ENCODE measurements at regions not wholly inside any gene's neighbourhood (a gene's known extent, or its start where the extent isn't known, plus 50 kb on each side); places are given as distances from the start of the nearest gene placed in this dataset.

GRCh38 chr2:228556717-228557116 is 375.2 kb upstream of the SPHKAP start:
- H2AFZ ChIP-seq (ENCODE audit: insufficient read depth, low read depth, low read length, poor library complexity, severe bottlenecking), result no peak overlapping the region
- TF ChIP-seq, protein P1, sequence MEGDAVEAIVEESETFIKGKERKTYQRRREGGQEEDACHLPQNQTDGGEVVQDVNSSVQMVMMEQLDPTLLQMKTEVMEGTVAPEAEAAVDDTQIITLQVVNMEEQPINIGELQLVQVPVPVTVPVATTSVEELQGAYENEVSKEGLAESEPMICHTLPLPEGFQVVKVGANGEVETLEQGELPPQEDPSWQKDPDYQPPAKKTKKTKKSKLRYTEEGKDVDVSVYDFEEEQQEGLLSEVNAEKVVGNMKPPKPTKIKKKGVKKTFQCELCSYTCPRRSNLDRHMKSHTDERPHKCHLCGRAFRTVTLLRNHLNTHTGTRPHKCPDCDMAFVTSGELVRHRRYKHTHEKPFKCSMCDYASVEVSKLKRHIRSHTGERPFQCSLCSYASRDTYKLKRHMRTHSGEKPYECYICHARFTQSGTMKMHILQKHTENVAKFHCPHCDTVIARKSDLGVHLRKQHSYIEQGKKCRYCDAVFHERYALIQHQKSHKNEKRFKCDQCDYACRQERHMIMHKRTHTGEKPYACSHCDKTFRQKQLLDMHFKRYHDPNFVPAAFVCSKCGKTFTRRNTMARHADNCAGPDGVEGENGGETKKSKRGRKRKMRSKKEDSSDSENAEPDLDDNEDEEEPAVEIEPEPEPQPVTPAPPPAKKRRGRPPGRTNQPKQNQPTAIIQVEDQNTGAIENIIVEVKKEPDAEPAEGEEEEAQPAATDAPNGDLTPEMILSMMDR (IDR thresholded peaks at IDR 0.05), result no peak
- Mint-ChIP-seq H3K27ac (no peak overlapping the region), H3K4me3 (no peak overlapping the region), H3K27me3 (ENCODE audit: low read depth in 3 of 3) (no peaks in the 10 kb centered on the region), H3K36me3 (no peaks in the 10 kb centered on the region), H3K4me1 (no peaks in the 10 kb centered on the region), H3K9me3 (peaks cover 0 to 9% (median under 1%) of the 10 kb centered on the region in 7 donors)
- no peaks in the 10 kb centered on the region for H3K27me3 ChIP-seq (ENCODE audit: control insufficient read depth in 2 of 2, insufficient read depth in 2 of 2, low read length in 2 of 2)
- no peaks in the 10 kb centered on the region for H3K79me2 ChIP-seq (ENCODE audit: insufficient read depth, low read length)
- no peaks in the 10 kb centered on the region for H4K20me1 ChIP-seq (ENCODE audit: insufficient read depth, low read length)
- intact Hi-C loops (cut with micrococcal nuclease), result no loop called here
- H3K9me3 ChIP-seq (replicated peaks in 1 of 2; ENCODE audit: control insufficient read depth in 1 of 2, insufficient read depth in 1 of 2, low read length in 2 of 2), result peaks cover 0 to 14% of the 10 kb centered on the region in 2 donors
- no peak overlapping the region for H3K9ac ChIP-seq (ENCODE audit: insufficient read depth, low read length, poor library complexity, severe bottlenecking)
- no peak for DNase-seq
- no peak overlapping the region for H3K4me2 ChIP-seq (replicated peaks; ENCODE audit: extremely low read depth, low read length, poor library complexity, severe bottlenecking)
- no CpG with 5 or more reads among the region's 1 CpG for WGBS (ENCODE audit: insufficient coverage)
- no peaks in the 10 kb centered on the region for H3K36me3 ChIP-seq (replicated peaks in 1 of 2; ENCODE audit: control insufficient read depth in 1 of 2, insufficient read depth in 2 of 2, low read length in 2 of 2)
- no peak overlapping the region for H3K4me3 ChIP-seq (replicated peaks in 1 of 3; ENCODE audit: low read depth in 2 of 3, low read length in 3 of 3)
- H3K4me1 ChIP-seq (ENCODE audit: control insufficient read depth in 1 of 2, insufficient read depth in 2 of 2, low read length in 2 of 2), result no peaks in the 10 kb centered on the region
- no peak overlapping the region for H3K27ac ChIP-seq (ENCODE audit: low read depth in 1 of 2, low read length in 2 of 2)

GRCh38 chr2:228549441-228550007 is 368.0 kb upstream of the SPHKAP start:
- intact Hi-C loops (cut with micrococcal nuclease), result no loop called here
- Mint-ChIP-seq H3K36me3 (no peaks in the 10 kb centered on the region), H3K4me3 (no peak overlapping the region), H3K27me3 (ENCODE audit: low read depth in 3 of 3) (no peaks in the 10 kb centered on the region), H3K27ac (no peak overlapping the region), H3K4me1 (no peaks in the 10 kb centered on the region), H3K9me3 (peaks cover 2 to 10% (median 6%) of the 10 kb centered on the region in 7 donors)
- Histone ChIP-seq H3K27me3 (ENCODE audit: control insufficient read depth in 2 of 2, insufficient read depth in 2 of 2, low read length in 2 of 2) (no peaks in the 10 kb centered on the region), H3K36me3 (replicated peaks in 1 of 2; ENCODE audit: control insufficient read depth in 1 of 2, insufficient read depth in 2 of 2, low read length in 2 of 2) (no peaks in the 10 kb centered on the region), H3K79me2 (ENCODE audit: insufficient read depth, low read length) (no peaks in the 10 kb centered on the region), H3K27ac (ENCODE audit: low read depth in 1 of 2, low read length in 2 of 2) (no peak overlapping the region), H4K20me1 (ENCODE audit: insufficient read depth, low read length) (no peaks in the 10 kb centered on the region), H3K4me3 (replicated peaks in 1 of 3; ENCODE audit: low read depth in 2 of 3, low read length in 3 of 3) (no peak overlapping the region), H3K9me3 (replicated peaks in 1 of 2; ENCODE audit: control insufficient read depth in 1 of 2, insufficient read depth in 1 of 2, low read length in 2 of 2) (peaks cover 10 to 24% of the 10 kb centered on the region in 2 donors), H2AFZ (ENCODE audit: insufficient read depth, low read depth, low read length, poor library complexity, severe bottlenecking) (no peak overlapping the region), H3K4me1 (ENCODE audit: control insufficient read depth in 1 of 2, insufficient read depth in 2 of 2, low read length in 2 of 2) (no peaks in the 10 kb centered on the region), H3K4me2 (replicated peaks; ENCODE audit: extremely low read depth, low read length, poor library complexity, severe bottlenecking) (no peak overlapping the region), H3K9ac (ENCODE audit: insufficient read depth, low read length, poor library complexity, severe bottlenecking) (no peak overlapping the region)
- DNase-seq, result no peak
- WGBS (ENCODE audit: insufficient coverage), result no CpG with 5 or more reads among the region's 7 CpGs
- TF ChIP-seq, protein P1 (IDR thresholded peaks at IDR 0.05), result no peak

Data from CD14-positive monocyte (primary cell).